ENCODE measurements at regions not wholly inside any gene's neighbourhood (a gene's known extent, or its start where the extent isn't known, plus 50 kb on each side); places are given as distances from the start of the nearest gene placed in this dataset.
A peak's percentile ranks its signal among the peaks of the same experiment; 100 is the strongest.
"Not testable (repeated sequence)": the region's sequence is repeated elsewhere in the genome, so short reads cannot be mapped to it uniquely, and the experiment has no call there.

GRCh38 chr7:51397608-51398007, 81.0 kb upstream of the COBL start:
- H3K4me1 Mint-ChIP-seq; POLR2A ChIA-PET; H3K4me3 ChIP-seq (ENCODE audit: low read length): not testable (repeated sequence)

DNA sequence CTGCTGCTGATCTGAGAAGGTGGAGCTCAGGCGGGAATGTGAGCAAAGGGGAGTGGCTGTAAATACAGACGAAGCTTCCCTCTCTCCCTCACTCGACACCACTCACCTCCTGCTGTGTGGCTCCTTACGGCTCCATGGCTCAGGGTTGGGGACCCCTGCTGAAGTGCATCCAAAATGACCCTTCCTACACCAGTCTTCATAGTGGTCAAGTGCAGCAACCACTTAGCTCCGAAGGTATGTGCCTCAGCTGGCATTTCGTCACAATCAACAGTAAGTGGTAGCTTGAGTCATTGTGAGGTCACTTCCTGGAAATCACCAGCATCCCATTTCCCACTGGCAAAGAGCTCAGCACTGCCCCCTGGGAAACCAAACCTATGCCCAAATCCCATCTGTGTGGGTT, 76.4 kb upstream of the COBL start:
- H3K27me3 Mint-ChIP-seq; H3K27ac Mint-ChIP-seq; DNase-seq; H3K9me3 Mint-ChIP-seq; H3K4me3 ChIP-seq (ENCODE audit: low read length); H3K4me1 Mint-ChIP-seq; H3K36me3 ChIP-seq (ENCODE audit: control insufficient read depth in 2 of 3, insufficient read depth in 3 of 3, low read length in 3 of 3); ATAC-seq; H3K4me3 Mint-ChIP-seq; POLR2A ChIA-PET; H3K27ac ChIP-seq (ENCODE audit: low read depth, low read length); intact Hi-C loops (cut with micrococcal nuclease); H3K36me3 Mint-ChIP-seq; H3K4me1 ChIP-seq (ENCODE audit: control insufficient read depth in 2 of 2, insufficient read depth in 2 of 2, low read length in 2 of 2); H3K9me3 ChIP-seq (ENCODE audit: control insufficient read depth in 2 of 3, low read length in 3 of 3); CTCF ChIA-PET; H3K27me3 ChIP-seq (ENCODE audit: control insufficient read depth in 2 of 2, insufficient read depth in 2 of 2, low read length in 2 of 2): not testable (repeated sequence)

More at GRCh38 chr7:51397608-51398007, 81.0 kb upstream of the COBL start:
- H3K36me3 ChIP-seq (ENCODE audit: control insufficient read depth in 2 of 3, insufficient read depth in 3 of 3, low read length in 3 of 3); H3K4me3 Mint-ChIP-seq; DNase-seq; H3K27ac ChIP-seq (ENCODE audit: low read depth, low read length); H3K27me3 ChIP-seq (ENCODE audit: control insufficient read depth in 2 of 2, insufficient read depth in 2 of 2, low read length in 2 of 2); H3K27ac Mint-ChIP-seq; H3K4me1 ChIP-seq (ENCODE audit: control insufficient read depth in 2 of 2, insufficient read depth in 2 of 2, low read length in 2 of 2); H3K9me3 ChIP-seq (ENCODE audit: control insufficient read depth in 2 of 3, low read length in 3 of 3); ATAC-seq; H3K27me3 Mint-ChIP-seq; H3K9me3 Mint-ChIP-seq; CTCF ChIA-PET; intact Hi-C loops (cut with micrococcal nuclease); H3K36me3 Mint-ChIP-seq: not testable (repeated sequence)

- H3K27ac Mint-ChIP-seq = peak overlapping the region in 1 of 9 donors; percentile 65
These were observed 73.3 kb upstream of the COBL start for GRCh38 chr7:51389952-51390351.

GRCh38 chr7:51389216-51389812, 72.7 kb upstream of the COBL start:
- POLR2A ChIA-PET; H3K9me3 ChIP-seq (ENCODE audit: control insufficient read depth in 2 of 3, low read length in 3 of 3); CTCF ChIA-PET; H3K36me3 Mint-ChIP-seq; H3K27ac Mint-ChIP-seq; H3K4me3 Mint-ChIP-seq; H3K27me3 Mint-ChIP-seq; ATAC-seq; H3K4me1 Mint-ChIP-seq; H3K9me3 Mint-ChIP-seq; H3K4me1 ChIP-seq (ENCODE audit: control insufficient read depth in 2 of 2, insufficient read depth in 2 of 2, low read length in 2 of 2); H3K4me3 ChIP-seq (ENCODE audit: low read length); intact Hi-C loops (cut with micrococcal nuclease); H3K27ac ChIP-seq (ENCODE audit: low read depth, low read length); DNase-seq; H3K36me3 ChIP-seq (ENCODE audit: control insufficient read depth in 2 of 3, insufficient read depth in 3 of 3, low read length in 3 of 3); H3K27me3 ChIP-seq (ENCODE audit: control insufficient read depth in 2 of 2, insufficient read depth in 2 of 2, low read length in 2 of 2): not testable (repeated sequence)

More at GRCh38 chr7:51389952-51390351, 73.3 kb upstream of the COBL start:
- H3K27me3 Mint-ChIP-seq; H3K27ac ChIP-seq (ENCODE audit: low read depth, low read length); CTCF ChIA-PET; H3K9me3 Mint-ChIP-seq; H3K36me3 Mint-ChIP-seq; H3K27me3 ChIP-seq (ENCODE audit: control insufficient read depth in 2 of 2, insufficient read depth in 2 of 2, low read length in 2 of 2); H3K4me1 Mint-ChIP-seq; H3K9me3 ChIP-seq (ENCODE audit: control insufficient read depth in 2 of 3, low read length in 3 of 3); H3K4me3 Mint-ChIP-seq; H3K4me1 ChIP-seq (ENCODE audit: control insufficient read depth in 2 of 2, insufficient read depth in 2 of 2, low read length in 2 of 2); POLR2A ChIA-PET; ATAC-seq; DNase-seq; H3K4me3 ChIP-seq (ENCODE audit: low read length); H3K36me3 ChIP-seq (ENCODE audit: control insufficient read depth in 2 of 3, insufficient read depth in 3 of 3, low read length in 3 of 3); intact Hi-C loops (cut with micrococcal nuclease): not testable (repeated sequence)

DNA sequence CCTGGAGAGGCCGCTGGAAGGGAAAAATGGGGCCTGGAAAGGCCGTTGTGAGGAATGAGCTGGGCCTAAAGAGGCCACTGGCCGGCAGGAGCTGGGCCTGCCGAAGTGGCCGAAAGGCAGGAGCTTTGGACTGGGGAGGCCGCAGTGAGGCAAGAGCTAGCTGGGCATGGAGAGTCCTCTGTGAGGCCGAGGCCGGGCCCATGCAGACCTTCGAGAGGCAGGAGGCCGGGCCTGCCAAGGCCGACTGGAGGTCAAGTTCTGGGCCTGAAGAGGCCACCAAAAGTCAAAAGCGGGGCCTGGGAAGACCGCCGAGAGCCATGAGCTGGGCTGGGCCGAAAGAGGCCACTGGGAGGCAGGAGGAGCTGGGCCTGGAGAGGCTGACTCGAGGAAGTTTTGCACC, 71.6 kb upstream of the COBL start:
- H3K9me3 Mint-ChIP-seq; intact Hi-C loops (cut with micrococcal nuclease); H3K36me3 Mint-ChIP-seq; H3K4me3 ChIP-seq (ENCODE audit: low read length); H3K4me3 Mint-ChIP-seq; H3K4me1 Mint-ChIP-seq; POLR2A ChIA-PET; H3K27me3 ChIP-seq (ENCODE audit: control insufficient read depth in 2 of 2, insufficient read depth in 2 of 2, low read length in 2 of 2); H3K9me3 ChIP-seq (ENCODE audit: control insufficient read depth in 2 of 3, low read length in 3 of 3); H3K27me3 Mint-ChIP-seq; H3K36me3 ChIP-seq (ENCODE audit: control insufficient read depth in 2 of 3, insufficient read depth in 3 of 3, low read length in 3 of 3); ATAC-seq; H3K27ac Mint-ChIP-seq; H3K4me1 ChIP-seq (ENCODE audit: control insufficient read depth in 2 of 2, insufficient read depth in 2 of 2, low read length in 2 of 2); H3K27ac ChIP-seq (ENCODE audit: low read depth, low read length); DNase-seq; CTCF ChIA-PET: not testable (repeated sequence)

GRCh38 chr7:51386806-51387568, 70.4 kb upstream of the COBL start:
- H3K27ac ChIP-seq (ENCODE audit: low read depth, low read length); H3K36me3 ChIP-seq (ENCODE audit: control insufficient read depth in 2 of 3, insufficient read depth in 3 of 3, low read length in 3 of 3); H3K27ac Mint-ChIP-seq; H3K4me1 ChIP-seq (ENCODE audit: control insufficient read depth in 2 of 2, insufficient read depth in 2 of 2, low read length in 2 of 2); DNase-seq; H3K36me3 Mint-ChIP-seq; H3K9me3 Mint-ChIP-seq; intact Hi-C loops (cut with micrococcal nuclease); POLR2A ChIA-PET; H3K4me3 Mint-ChIP-seq; H3K4me3 ChIP-seq (ENCODE audit: low read length); CTCF ChIA-PET; ATAC-seq; H3K9me3 ChIP-seq (ENCODE audit: control insufficient read depth in 2 of 3, low read length in 3 of 3); H3K27me3 Mint-ChIP-seq; H3K4me1 Mint-ChIP-seq; H3K27me3 ChIP-seq (ENCODE audit: control insufficient read depth in 2 of 2, insufficient read depth in 2 of 2, low read length in 2 of 2): not testable (repeated sequence)

GRCh38 chr7:51386184-51386583, 69.6 kb upstream of the COBL start:
- ATAC-seq; H3K9me3 ChIP-seq (ENCODE audit: control insufficient read depth in 2 of 3, low read length in 3 of 3); H3K9me3 Mint-ChIP-seq; H3K4me1 Mint-ChIP-seq; H3K27me3 Mint-ChIP-seq; H3K36me3 ChIP-seq (ENCODE audit: control insufficient read depth in 2 of 3, insufficient read depth in 3 of 3, low read length in 3 of 3); H3K27me3 ChIP-seq (ENCODE audit: control insufficient read depth in 2 of 2, insufficient read depth in 2 of 2, low read length in 2 of 2); H3K27ac ChIP-seq (ENCODE audit: low read depth, low read length); POLR2A ChIA-PET; H3K27ac Mint-ChIP-seq; H3K4me3 Mint-ChIP-seq; H3K36me3 Mint-ChIP-seq; intact Hi-C loops (cut with micrococcal nuclease); CTCF ChIA-PET; H3K4me3 ChIP-seq (ENCODE audit: low read length); H3K4me1 ChIP-seq (ENCODE audit: control insufficient read depth in 2 of 2, insufficient read depth in 2 of 2, low read length in 2 of 2); DNase-seq: not testable (repeated sequence)
